Naive thymus-derived CD8-positive, alpha-beta T cell (primary cell): ENCODE measurements at regions not wholly inside any gene's neighbourhood (a gene's known extent, or its start where the extent isn't known, plus 50 kb on each side); places are given as distances from the start of the nearest gene placed in this dataset.
A peak's percentile ranks its signal among the peaks of the same experiment; 100 is the strongest.

ENCODE experiments used
- ATAC-seq, 2 donors: fragments of 150-1000 bp; cut with Tn5 transposase in 1 of 2; sonication (Bioruptor Pico), chemical (Tn5 transposase) in 1 of 2; 1 replicate in 1 of 2; 2 replicates in 1 of 2; pipeline ENCODE4 v1.10.0; 2021; ENCODE audit warnings: mild to moderate bottlenecking in 2 of 2, moderate library complexity in 2 of 2
- POLR2A ChIA-PET: fragments of 350-600 bp; sonication (Branson Sonifier 250); formaldehyde crosslinking; loops from one replicate; lab custom pipeline; 2021; ENCODE audit warnings: antibody characterized with exemption; lab: Charles Lee
- DNase-seq, 10 donors: peaks; one replicate each; pipeline versions ENCODE4 v3.0.0 to v3.0.0-alpha.2; 2020 to 2022
- H3K27ac Mint-ChIP-seq, 10 donors: one replicate each; pipeline ENCODE4 v1.8.0; 2020 to 2022; ENCODE audit warnings: mild to moderate bottlenecking in 10 of 10, mixed read lengths in 10 of 10, moderate library complexity in 4 of 10, inconsistent platforms in 1 of 10
- H3K27me3 Mint-ChIP-seq, 5 donors: one replicate each; pipeline ENCODE4 v1.8.0; 2021 to 2022; ENCODE audit warnings: mixed read lengths in 5 of 5
- H3K36me3 Mint-ChIP-seq, 3 donors: one replicate each; pipeline ENCODE4 v1.8.0; 2020 to 2022; ENCODE audit warnings: mixed read lengths in 3 of 3, mild to moderate bottlenecking in 2 of 3, inconsistent platforms in 1 of 3
- H3K4me1 Mint-ChIP-seq, 4 donors: one replicate each; pipeline ENCODE4 v1.8.0; 2021 to 2022; ENCODE audit warnings: mixed read lengths in 4 of 4
- H3K4me3 Mint-ChIP-seq, 10 donors: one replicate each; pipeline ENCODE4 v1.8.0; 2020 to 2022; ENCODE audit warnings: mild to moderate bottlenecking in 10 of 10, mixed read lengths in 10 of 10, moderate library complexity in 6 of 10, inconsistent platforms in 1 of 10
- H3K9me3 Mint-ChIP-seq, 9 donors: one replicate each; pipeline ENCODE4 v1.8.0; 2020 to 2022; ENCODE audit warnings: mixed read lengths in 9 of 9, mild to moderate bottlenecking in 3 of 9, inconsistent platforms in 1 of 9, moderate library complexity in 1 of 9

- H3K4me3 Mint-ChIP-seq = peak overlapping the region in 1 of 10 donors; percentile 41
- H3K27me3 Mint-ChIP-seq = peaks cover 7 to 26% (median 25%) of the 10 kb centered on the region in 5 donors
- H3K36me3 Mint-ChIP-seq = no peaks in the 10 kb centered on the region
- no peak overlapping the region for H3K27ac Mint-ChIP-seq
- ATAC-seq (no peak), DNase-seq (no peak)
- no peaks in the 10 kb centered on the region for H3K4me1 Mint-ChIP-seq
- POLR2A ChIA-PET = no interaction called here
- H3K9me3 Mint-ChIP-seq = peaks cover 0 to 3% (median 0%) of the 10 kb centered on the region in 9 donors
These were observed 271.2 kb downstream of the SNX10 start for GRCh38 chr7:26562841-26563240.

GRCh38 chr7:26563406-26563805 is 271.7 kb downstream of the SNX10 start:
- H3K4me3 Mint-ChIP-seq = no peak overlapping the region
- POLR2A ChIA-PET = no interaction called here
- peaks cover 0 to 3% (median 0%) of the 10 kb centered on the region in 9 donors for H3K9me3 Mint-ChIP-seq
- no peaks in the 10 kb centered on the region for H3K4me1 Mint-ChIP-seq
- ATAC-seq (no peak), DNase-seq (no peak)
- no peaks in the 10 kb centered on the region for H3K36me3 Mint-ChIP-seq
- H3K27ac Mint-ChIP-seq = no peak overlapping the region
- peaks cover 7 to 27% (median 25%) of the 10 kb centered on the region in 5 donors for H3K27me3 Mint-ChIP-seq

GRCh38 chr7:26567266-26567665 is 275.6 kb downstream of the SNX10 start:
- H3K27me3 Mint-ChIP-seq = peaks cover 8 to 26% (median 25%) of the 10 kb centered on the region in 5 donors

DNA sequence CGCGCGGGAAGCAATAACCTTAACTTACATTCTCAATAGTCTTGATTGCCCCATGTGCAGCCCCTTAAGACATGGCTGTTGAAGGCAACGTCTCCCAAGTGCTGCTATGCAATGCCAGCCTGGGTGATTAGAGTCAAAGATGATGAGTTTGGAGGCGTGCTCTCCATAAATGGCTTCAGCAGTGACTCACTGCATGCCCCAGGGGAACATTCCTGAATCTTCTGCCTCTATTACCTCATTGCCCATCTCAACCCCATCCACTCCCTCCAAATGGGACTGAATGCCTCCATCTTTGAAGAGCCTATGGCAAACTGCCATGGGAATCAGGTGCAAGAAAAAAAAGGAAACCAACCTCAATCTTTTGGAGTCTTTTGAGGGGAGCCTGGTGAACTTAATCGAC is 282.8 kb downstream of the SNX10 start:
- H3K9me3 Mint-ChIP-seq = peaks cover 0 to 20% (median 5%) of the 10 kb centered on the region in 9 donors
- no peak overlapping the region for H3K27ac Mint-ChIP-seq
- DNase-seq = no peak
- H3K4me3 Mint-ChIP-seq = no peak overlapping the region
- no peaks in the 10 kb centered on the region for H3K4me1 Mint-ChIP-seq
- POLR2A ChIA-PET = no interaction called here
- H3K27me3 Mint-ChIP-seq = peaks cover 3 to 20% (median 11%) of the 10 kb centered on the region in 5 donors
- H3K36me3 Mint-ChIP-seq = peaks cover 0 to 12% (median 0%) of the 10 kb centered on the region in 3 donors
- no peak for ATAC-seq

More at GRCh38 chr7:26567266-26567665, 275.6 kb downstream of the SNX10 start:
- no peak for DNase-seq
- peaks cover 0 to 20% (median 6%) of the 10 kb centered on the region in 9 donors for H3K9me3 Mint-ChIP-seq
- no peak overlapping the region for H3K27ac Mint-ChIP-seq
- POLR2A ChIA-PET = no interaction called here
- H3K4me1 Mint-ChIP-seq = no peaks in the 10 kb centered on the region
- H3K4me3 Mint-ChIP-seq = no peak overlapping the region
- H3K36me3 Mint-ChIP-seq = peaks cover 0 to 12% (median 0%) of the 10 kb centered on the region in 3 donors
- no peak for ATAC-seq

DNA sequence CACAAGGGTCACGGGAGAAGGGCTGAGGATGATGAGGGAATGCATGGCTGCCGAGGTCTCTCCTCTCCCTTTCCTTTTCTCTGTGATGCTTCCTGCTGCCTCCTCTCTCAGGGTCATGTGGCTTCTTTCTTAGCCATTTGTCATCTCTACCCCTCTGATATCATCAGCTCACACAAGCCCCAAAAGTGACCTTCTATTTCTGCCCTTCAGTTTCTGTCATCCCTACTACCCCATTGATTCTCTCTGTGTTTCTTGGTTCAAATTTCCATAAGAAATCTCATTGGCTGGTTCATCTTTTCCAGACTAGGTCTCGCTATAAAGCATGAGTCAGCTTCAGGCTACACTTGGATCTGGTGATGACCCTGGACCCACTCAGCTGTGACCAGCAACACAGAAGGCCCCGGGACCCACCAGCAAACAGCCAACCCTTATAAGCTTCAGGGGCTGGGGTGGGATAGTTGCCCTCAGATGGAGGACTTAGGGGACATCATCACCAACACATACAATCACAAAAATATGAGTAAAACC is 284.3 kb downstream of the SKAP2 start:
- no peaks in the 10 kb centered on the region for H3K9me3 Mint-ChIP-seq
- H3K27ac Mint-ChIP-seq = no peak overlapping the region
- peaks cover 6 to 39% (median 23%) of the 10 kb centered on the region in 5 donors for H3K27me3 Mint-ChIP-seq
- POLR2A ChIA-PET = no interaction called here
- DNase-seq (no peak), ATAC-seq (no peak)
- H3K4me3 Mint-ChIP-seq = no peak overlapping the region
- H3K4me1 Mint-ChIP-seq = no peaks in the 10 kb centered on the region
- no peaks in the 10 kb centered on the region for H3K36me3 Mint-ChIP-seq

GRCh38 chr7:26580711-26581110 is 283.7 kb downstream of the SKAP2 start:
- DNase-seq = no peak
- H3K4me1 Mint-ChIP-seq = no peaks in the 10 kb centered on the region
- H3K4me3 Mint-ChIP-seq = no peak overlapping the region
- no peak for ATAC-seq
- H3K27ac Mint-ChIP-seq = no peak overlapping the region
- peaks cover 6 to 39% (median 23%) of the 10 kb centered on the region in 5 donors for H3K27me3 Mint-ChIP-seq
- H3K9me3 Mint-ChIP-seq = no peaks in the 10 kb centered on the region
- POLR2A ChIA-PET = no interaction called here
- no peaks in the 10 kb centered on the region for H3K36me3 Mint-ChIP-seq

DNA sequence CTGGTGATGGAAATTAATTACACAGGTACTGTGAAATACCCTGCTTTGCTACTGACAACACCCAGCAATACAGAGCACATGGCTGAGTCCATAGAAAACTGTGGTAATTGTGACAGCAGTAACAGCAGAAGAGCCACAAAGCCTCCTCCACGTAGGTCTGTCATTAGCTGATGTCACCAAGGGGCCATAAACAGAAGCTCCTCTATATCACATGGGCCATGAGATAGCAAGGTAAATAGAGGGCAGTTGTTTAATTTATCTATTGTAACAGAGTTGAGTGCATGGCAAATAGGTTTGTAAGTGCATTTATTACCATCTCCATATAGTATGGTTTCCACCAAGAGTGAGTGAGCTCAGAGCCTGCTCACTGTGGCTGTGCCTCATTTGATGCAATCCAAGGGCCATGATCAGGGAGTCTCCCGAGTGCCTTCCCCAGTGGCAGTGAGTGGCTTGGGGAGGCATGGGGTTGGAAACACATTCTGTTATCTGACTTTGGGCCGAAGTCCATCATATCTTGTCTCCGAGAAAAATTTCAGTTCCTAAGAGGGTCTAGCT is 281.2 kb downstream of the SKAP2 start:
- ATAC-seq = no peak
- H3K4me1 Mint-ChIP-seq = peaks cover 0 to 5% (median 0%) of the 10 kb centered on the region in 4 donors
- no peak overlapping the region for H3K4me3 Mint-ChIP-seq
- H3K36me3 Mint-ChIP-seq = no peaks in the 10 kb centered on the region
- POLR2A ChIA-PET = no interaction called here
- no peak overlapping the region for H3K27ac Mint-ChIP-seq
- H3K9me3 Mint-ChIP-seq = no peaks in the 10 kb centered on the region
- peaks cover 6 to 45% (median 23%) of the 10 kb centered on the region in 5 donors for H3K27me3 Mint-ChIP-seq
- DNase-seq = no peak

- POLR2A ChIA-PET = no interaction called here
- Mint-ChIP-seq H3K36me3 (no peaks in the 10 kb centered on the region), H3K27me3 (peaks cover 7 to 40% (median 22%) of the 10 kb centered on the region in 5 donors), H3K27ac (no peak overlapping the region), H3K9me3 (no peaks in the 10 kb centered on the region), H3K4me3 (no peak overlapping the region), H3K4me1 (peaks cover 0 to 5% (median 0%) of the 10 kb centered on the region in 4 donors)
- no peak for ATAC-seq
- DNase-seq = no peak
These were observed 280.1 kb downstream of the SKAP2 start for GRCh38 chr7:26584326-26584725.

DNA sequence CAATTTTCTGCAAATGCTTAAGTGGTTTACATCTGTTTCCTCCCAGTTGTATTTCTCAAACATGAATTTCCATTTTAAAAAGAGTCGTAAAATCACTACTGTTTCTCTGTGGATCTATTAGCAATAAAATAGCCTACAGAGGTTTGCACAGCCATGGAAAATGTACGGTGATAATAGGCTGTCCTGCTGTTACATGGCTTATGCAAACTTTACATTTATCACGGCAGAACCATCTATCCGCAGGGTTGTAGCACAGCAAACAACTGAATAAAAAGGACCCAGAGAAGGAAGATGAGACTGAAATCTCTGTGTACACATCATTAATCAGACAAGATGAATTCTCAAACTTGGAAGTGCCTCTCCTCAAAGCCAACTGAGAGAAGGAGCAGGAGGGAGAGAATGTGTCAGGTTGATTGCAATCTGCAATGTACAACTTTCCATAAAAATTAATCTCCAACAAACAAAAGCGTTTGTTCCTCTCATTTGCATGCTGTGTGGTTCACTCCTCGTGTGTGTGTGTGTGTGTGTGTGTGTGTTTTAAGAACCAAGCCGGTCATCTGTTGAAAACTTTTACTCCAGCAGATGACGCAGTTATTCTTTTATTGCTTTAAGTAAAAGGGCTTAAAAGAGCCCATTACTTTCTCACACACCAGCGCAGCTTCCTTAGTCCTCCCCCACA is 279.3 kb downstream of the SKAP2 start:
- Mint-ChIP-seq H3K27ac (no peak overlapping the region), H3K27me3 (peaks cover 7 to 32% (median 17%) of the 10 kb centered on the region in 5 donors), H3K9me3 (no peaks in the 10 kb centered on the region), H3K4me1 (peaks cover 0 to 5% (median 0%) of the 10 kb centered on the region in 4 donors), H3K36me3 (no peaks in the 10 kb centered on the region), H3K4me3 (no peak overlapping the region)
- POLR2A ChIA-PET = no interaction called here
- DNase-seq (no peak), ATAC-seq (no peak)

DNA sequence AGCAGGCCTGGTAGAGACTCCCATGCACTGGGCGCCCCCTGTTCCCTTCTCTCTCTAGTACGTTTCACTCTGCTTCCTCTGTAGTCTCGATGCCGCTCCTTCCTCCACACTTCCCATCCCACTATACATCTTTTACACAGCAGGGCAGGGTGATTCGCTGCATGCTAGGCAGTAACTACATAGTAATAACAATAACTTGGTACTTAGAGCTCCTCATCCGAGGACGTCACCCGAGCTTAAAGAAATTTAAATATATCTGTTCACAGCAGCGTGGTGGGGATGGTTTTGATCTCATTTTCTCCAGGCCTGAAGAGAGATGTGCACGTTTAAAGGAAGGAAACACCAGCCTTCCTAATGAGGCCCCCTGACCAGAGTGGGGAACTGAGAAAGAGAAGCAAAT is 276.9 kb downstream of the SKAP2 start:
- H3K27ac Mint-ChIP-seq = no peak overlapping the region
- POLR2A ChIA-PET = no interaction called here
- H3K4me3 Mint-ChIP-seq = no peak overlapping the region
- H3K9me3 Mint-ChIP-seq = no peaks in the 10 kb centered on the region
- ATAC-seq = no peak
- no peak for DNase-seq
- H3K27me3 Mint-ChIP-seq = peaks cover 1 to 22% (median 11%) of the 10 kb centered on the region in 5 donors
- no peaks in the 10 kb centered on the region for H3K36me3 Mint-ChIP-seq
- H3K4me1 Mint-ChIP-seq = peaks cover 0 to 5% (median 0%) of the 10 kb centered on the region in 4 donors

DNA sequence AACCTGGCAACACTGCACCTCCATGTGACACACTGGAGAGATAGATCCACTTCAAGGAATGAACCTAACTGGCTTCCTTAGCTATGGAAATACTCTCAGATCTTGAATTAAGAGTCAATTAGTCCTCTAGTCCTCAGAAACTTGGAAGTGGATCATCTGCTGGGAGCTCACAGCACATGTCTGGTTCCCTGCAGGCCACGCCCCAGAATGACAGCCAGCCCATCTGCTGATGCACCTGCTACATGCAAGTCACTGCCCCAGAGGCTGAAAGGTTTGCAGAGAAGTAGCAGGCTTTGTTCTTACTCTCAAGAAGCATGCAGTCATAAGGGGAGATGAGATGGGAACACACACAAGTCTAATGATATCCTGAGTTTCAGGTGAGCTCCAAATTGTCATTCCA is 275.9 kb downstream of the SKAP2 start:
- peak overlapping the region in 1 of 10 donors; percentile 79 for H3K27ac Mint-ChIP-seq

DNA sequence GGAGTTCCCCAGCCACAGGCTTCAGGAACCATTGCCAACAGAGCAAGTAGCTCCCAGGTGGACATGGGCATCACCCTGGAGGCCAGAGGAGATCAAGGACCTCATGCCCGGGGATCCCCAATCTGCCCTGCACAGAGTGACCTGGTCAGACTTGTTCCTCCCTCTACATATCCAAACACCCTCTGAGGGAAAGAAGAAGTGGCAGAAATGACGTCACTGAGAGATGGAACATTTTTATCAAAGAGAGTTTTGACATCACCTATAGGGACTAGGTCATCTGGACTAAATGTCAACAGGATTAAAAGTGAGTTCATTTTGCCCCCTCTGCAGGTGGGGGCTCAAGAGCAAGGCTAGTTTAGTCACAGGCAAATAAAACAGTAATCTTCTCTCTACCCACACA is 273.7 kb downstream of the SKAP2 start:
- peaks cover 0 to 5% (median 0%) of the 10 kb centered on the region in 4 donors for H3K4me1 Mint-ChIP-seq
- peaks cover 1 to 19% (median 12%) of the 10 kb centered on the region in 5 donors for H3K27me3 Mint-ChIP-seq
- ATAC-seq (no peak), DNase-seq (no peak)
- no peak overlapping the region for H3K27ac Mint-ChIP-seq
- no peak overlapping the region for H3K4me3 Mint-ChIP-seq
- H3K9me3 Mint-ChIP-seq = no peaks in the 10 kb centered on the region
- POLR2A ChIA-PET = no interaction called here
- H3K36me3 Mint-ChIP-seq = no peaks in the 10 kb centered on the region

More for the DNA sequence above, 275.9 kb downstream of the SKAP2 start:
- H3K9me3 Mint-ChIP-seq = no peaks in the 10 kb centered on the region
- peaks cover 1 to 19% (median 12%) of the 10 kb centered on the region in 5 donors for H3K27me3 Mint-ChIP-seq
- POLR2A ChIA-PET = no interaction called here
- DNase-seq (no peak), ATAC-seq (no peak)
- H3K36me3 Mint-ChIP-seq = no peaks in the 10 kb centered on the region
- H3K4me3 Mint-ChIP-seq = no peak overlapping the region
- peaks cover 0 to 5% (median 0%) of the 10 kb centered on the region in 4 donors for H3K4me1 Mint-ChIP-seq

- ATAC-seq = no peak
- Mint-ChIP-seq H3K27me3 (peaks cover 1 to 14% (median 12%) of the 10 kb centered on the region in 5 donors), H3K4me1 (peaks cover 0 to 5% (median 0%) of the 10 kb centered on the region in 4 donors), H3K36me3 (no peaks in the 10 kb centered on the region), H3K9me3 (no peaks in the 10 kb centered on the region), H3K4me3 (no peak overlapping the region), H3K27ac (no peak overlapping the region)
- POLR2A ChIA-PET = no interaction called here
- no peak for DNase-seq
These were observed 272.4 kb downstream of the SKAP2 start for GRCh38 chr7:26592011-26592410.
